CD4-positive, alpha-beta memory T cell (primary cell): ENCODE measurements at regions not wholly inside any gene's neighbourhood (a gene's known extent, or its start where the extent isn't known, plus 50 kb on each side); places are given as distances from the start of the nearest gene placed in this dataset.
"Not testable (repeated sequence)": the region's sequence is repeated elsewhere in the genome, so short reads cannot be mapped to it uniquely, and the experiment has no call there.

Experiments
- CTCF ChIA-PET: fragments of 350-600 bp; sonication (Branson Sonifier 250); formaldehyde crosslinking; loops from one replicate; lab custom pipeline; 2021; ENCODE audit warnings: inconsistent platforms; ENCODE audit not compliant: partially characterized antibody; lab: Charles Lee
- POLR2A ChIA-PET: fragments of 350-600 bp; sonication (Branson Sonifier 250); formaldehyde crosslinking; loops from one replicate; lab custom pipeline; 2021; ENCODE audit not compliant: partially characterized antibody; lab: Charles Lee
- DNase-seq, 5 donors: peaks; one replicate each; pipeline versions ENCODE4 v3.0.0 to v3.0.0-alpha.2; 2020 to 2022; ENCODE audit warnings: mixed read lengths in 1 of 5
- H3K27ac ChIP-seq: one replicate; pipeline ENCODE4 v1.7.0; 2013; ENCODE audit warnings: low read depth, low read length
- H3K27me3 ChIP-seq: 2 replicates; pipeline ENCODE4 v1.7.0; 2013; ENCODE audit warnings: mild to moderate bottlenecking, low read length, moderate library complexity; ENCODE audit not compliant: insufficient read depth
- H3K36me3 ChIP-seq: 2 replicates; pipeline ENCODE4 v1.7.0; 2013; ENCODE audit warnings: mild to moderate bottlenecking, low read length, moderate library complexity; ENCODE audit not compliant: insufficient read depth
- H3K4me1 ChIP-seq: 2 replicates; pipeline ENCODE4 v1.7.0; 2013; ENCODE audit warnings: mild to moderate bottlenecking, low read length, moderate library complexity; ENCODE audit not compliant: insufficient read depth
- H3K4me3 ChIP-seq, 2 donors: one replicate each; pipeline ENCODE4 v1.7.0; 2013; ENCODE audit warnings: low read length in 2 of 2, mild to moderate bottlenecking in 1 of 2
- H3K9me3 ChIP-seq, 2 donors: one replicate each; pipeline ENCODE4 v1.7.0; 2013; ENCODE audit warnings: low read length in 2 of 2, control low read depth in 1 of 2; ENCODE audit not compliant: control insufficient read depth in 1 of 2
- H3K27ac Mint-ChIP-seq, 7 donors: one replicate each; pipeline ENCODE4 v1.8.0; 2020 to 2021; ENCODE audit warnings: mixed read lengths in 7 of 7, mild to moderate bottlenecking in 6 of 7, inconsistent platforms in 3 of 7, moderate library complexity in 3 of 7
- H3K27me3 Mint-ChIP-seq, 2 donors: one replicate each; pipeline ENCODE4 v1.8.0; 2020 to 2021; ENCODE audit warnings: mixed read lengths in 2 of 2
- H3K36me3 Mint-ChIP-seq, 2 donors: one replicate each; pipeline ENCODE4 v1.8.0; 2020 to 2021; ENCODE audit warnings: mixed read lengths in 2 of 2, inconsistent platforms in 1 of 2, mild to moderate bottlenecking in 1 of 2
- H3K4me1 Mint-ChIP-seq, 4 donors: one replicate each; pipeline ENCODE4 v1.8.0; 2020 to 2021; ENCODE audit warnings: mixed read lengths in 4 of 4, mild to moderate bottlenecking in 1 of 4
- H3K4me3 Mint-ChIP-seq, 8 donors: one replicate each; pipeline ENCODE4 v1.8.0; 2020 to 2021; ENCODE audit warnings: mixed read lengths in 8 of 8, mild to moderate bottlenecking in 7 of 8, moderate library complexity in 6 of 8, inconsistent platforms in 3 of 8
- H3K9me3 Mint-ChIP-seq, 8 donors: one replicate each; pipeline ENCODE4 v1.8.0; 2020 to 2021; ENCODE audit warnings: mixed read lengths in 8 of 8, mild to moderate bottlenecking in 5 of 8, inconsistent platforms in 3 of 8, moderate library complexity in 1 of 8
- intact Hi-C: fragments of 100-400 bp; cut with micrococcal nuclease; formaldehyde crosslinking; loops from one replicate; pipeline ENCODE4 v1.15.1; 2023

DNA sequence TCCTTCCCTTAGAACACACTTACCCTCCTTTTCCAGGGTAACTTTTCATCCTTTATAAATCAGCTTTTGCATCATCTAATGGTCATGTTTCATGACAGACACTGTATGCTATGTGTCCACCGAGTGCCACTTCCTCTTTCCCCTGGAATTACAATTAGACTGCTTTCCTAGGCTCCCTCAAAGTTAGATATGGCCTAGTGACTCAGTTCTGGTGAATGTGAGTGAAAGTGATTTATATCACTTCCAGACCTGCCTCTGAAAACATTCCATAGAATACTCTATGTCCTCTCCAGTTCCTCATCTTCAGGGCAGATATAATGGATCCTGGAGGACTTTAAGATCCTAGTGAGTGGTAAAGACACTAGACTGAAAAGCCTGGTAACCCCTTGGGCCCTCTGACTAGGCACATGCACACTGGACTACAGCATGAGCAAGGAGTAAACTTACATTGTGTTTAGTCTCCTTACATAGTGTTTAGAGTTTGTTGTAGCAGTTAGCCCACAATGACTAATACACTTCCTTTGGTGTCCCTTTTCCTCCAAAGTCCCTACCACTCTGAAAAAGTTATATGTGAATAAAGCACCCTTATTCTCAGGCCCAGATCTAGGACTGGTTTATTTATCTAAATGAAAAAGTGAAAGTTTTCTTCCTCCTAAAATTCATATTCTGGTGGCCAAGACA, 59.3 kb downstream of the GPR88 start:
- Mint-ChIP-seq H3K9me3 (peaks cover 6 to 38% (median 28%) of the 10 kb centered on the region in 8 donors), H3K4me3 (no peak overlapping the region), H3K36me3 (peaks cover 0 to 6% of the 10 kb centered on the region in 2 donors), H3K27me3 (peaks cover 1 to 4% of the 10 kb centered on the region in 2 donors), H3K4me1 (no peaks in the 10 kb centered on the region), H3K27ac (no peak overlapping the region)
- Histone ChIP-seq H3K4me3 (no peak overlapping the region), H3K9me3 (no peaks in the 10 kb centered on the region), H3K36me3 (no peaks in the 10 kb centered on the region), H3K27me3 (no peaks in the 10 kb centered on the region), H3K4me1 (no peaks in the 10 kb centered on the region), H3K27ac (no peak overlapping the region)
- ChIA-PET POLR2A (no interaction called here), CTCF (no interaction called here)
- intact Hi-C loops = no loop called here
- no peak for DNase-seq

DNA sequence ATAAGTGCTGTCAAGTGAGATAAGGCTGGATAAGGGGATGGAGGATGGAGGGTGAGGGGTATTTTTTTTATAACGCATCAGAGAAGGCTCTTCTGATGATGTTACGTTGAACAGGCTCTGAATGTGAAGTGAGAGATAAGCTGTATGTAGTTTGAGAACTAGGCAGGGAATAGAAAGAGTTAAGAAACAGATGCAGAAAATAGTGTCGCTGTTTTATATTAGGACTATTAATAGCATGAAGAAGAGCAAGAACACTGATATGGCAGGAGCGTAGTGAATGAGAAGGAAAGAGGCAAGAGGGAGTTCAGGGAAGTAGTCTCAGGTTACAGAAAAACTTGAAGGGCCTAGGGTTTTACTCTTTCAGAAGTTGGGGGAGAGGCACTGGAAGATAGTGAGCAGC, 59.8 kb downstream of the GPR88 start:
- intact Hi-C loops = no loop called here
- Mint-ChIP-seq H3K4me3 (no peak overlapping the region), H3K4me1 (no peaks in the 10 kb centered on the region), H3K9me3 (peaks cover 6 to 44% (median 33%) of the 10 kb centered on the region in 8 donors), H3K36me3 (peaks cover 3 to 8% of the 10 kb centered on the region in 2 donors), H3K27ac (no peak overlapping the region), H3K27me3 (peaks cover 2 to 4% of the 10 kb centered on the region in 2 donors)
- H3K4me3 ChIP-seq = no peak overlapping the region
- no peaks in the 10 kb centered on the region for H3K9me3 ChIP-seq
- no peak for DNase-seq
- H3K36me3 ChIP-seq = no peaks in the 10 kb centered on the region
- H3K27me3 ChIP-seq = no peaks in the 10 kb centered on the region
- H3K27ac ChIP-seq = no peak overlapping the region
- no peaks in the 10 kb centered on the region for H3K4me1 ChIP-seq
- POLR2A ChIA-PET = no interaction called here
- CTCF ChIA-PET = no interaction called here

DNA sequence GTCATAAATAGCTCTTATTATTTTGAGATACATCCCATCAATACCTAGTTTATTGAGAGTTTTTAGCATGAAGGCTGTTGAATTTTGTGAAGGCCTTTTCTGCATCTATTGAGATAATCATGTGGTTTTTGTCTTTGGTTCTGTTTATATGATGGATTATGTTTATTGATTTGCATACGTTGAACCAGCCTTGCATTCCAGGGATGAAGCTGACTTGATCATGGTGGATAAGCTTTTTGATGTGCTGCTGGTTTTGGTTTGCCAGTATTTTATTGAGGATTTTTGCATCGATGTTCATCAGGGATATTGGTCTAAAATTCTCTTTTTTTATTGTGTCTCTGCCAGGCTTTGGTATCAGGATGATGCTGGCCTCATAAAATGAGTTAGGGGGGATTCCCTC, 62.4 kb downstream of the GPR88 start:
- H3K9me3 ChIP-seq, H3K27me3 ChIP-seq, POLR2A ChIA-PET, H3K27ac ChIP-seq, CTCF ChIA-PET, H3K27ac Mint-ChIP-seq, H3K4me3 ChIP-seq, intact Hi-C loops, H3K4me1 ChIP-seq, H3K4me3 Mint-ChIP-seq, H3K4me1 Mint-ChIP-seq, H3K36me3 Mint-ChIP-seq, DNase-seq, H3K36me3 ChIP-seq: not testable (repeated sequence)
- Mint-ChIP-seq H3K27me3 (peaks cover 8 to 10% of the 10 kb centered on the region in 2 donors), H3K9me3 (peaks cover 6 to 60% (median 36%) of the 10 kb centered on the region in 8 donors)

GRCh38 chr1:100602028-100602427, 64.1 kb downstream of the GPR88 start:
- CTCF ChIA-PET, H3K4me3 ChIP-seq, H3K4me3 Mint-ChIP-seq, H3K36me3 ChIP-seq, H3K4me1 ChIP-seq, H3K27me3 ChIP-seq, H3K27ac Mint-ChIP-seq, H3K4me1 Mint-ChIP-seq, H3K36me3 Mint-ChIP-seq, H3K9me3 ChIP-seq, POLR2A ChIA-PET, intact Hi-C loops, DNase-seq, H3K27ac ChIP-seq: not testable (repeated sequence)
- Mint-ChIP-seq H3K9me3 (peaks cover 6 to 55% (median 33%) of the 10 kb centered on the region in 8 donors), H3K27me3 (peaks cover 16 to 18% of the 10 kb centered on the region in 2 donors)

GRCh38 chr1:100604372-100604771, 66.4 kb downstream of the GPR88 start:
- no peaks in the 10 kb centered on the region for H3K27me3 ChIP-seq
- no peaks in the 10 kb centered on the region for H3K36me3 ChIP-seq
- peaks cover 16 to 18% of the 10 kb centered on the region in 2 donors for H3K27me3 Mint-ChIP-seq
- no peak overlapping the region for H3K4me3 ChIP-seq
- no peaks in the 10 kb centered on the region for H3K4me1 ChIP-seq
- no peak overlapping the region for H3K4me3 Mint-ChIP-seq
- no peak for DNase-seq
- no peak overlapping the region for H3K27ac ChIP-seq
- no peak overlapping the region for H3K27ac Mint-ChIP-seq
- H3K4me1 Mint-ChIP-seq = no peaks in the 10 kb centered on the region
- ChIA-PET POLR2A (no interaction called here), CTCF (no interaction called here)
- no peaks in the 10 kb centered on the region for H3K9me3 ChIP-seq
- H3K9me3 Mint-ChIP-seq = peaks cover 6 to 47% (median 32%) of the 10 kb centered on the region in 8 donors
- peaks cover 5 to 9% of the 10 kb centered on the region in 2 donors for H3K36me3 Mint-ChIP-seq
- intact Hi-C loops = no loop called here

DNA sequence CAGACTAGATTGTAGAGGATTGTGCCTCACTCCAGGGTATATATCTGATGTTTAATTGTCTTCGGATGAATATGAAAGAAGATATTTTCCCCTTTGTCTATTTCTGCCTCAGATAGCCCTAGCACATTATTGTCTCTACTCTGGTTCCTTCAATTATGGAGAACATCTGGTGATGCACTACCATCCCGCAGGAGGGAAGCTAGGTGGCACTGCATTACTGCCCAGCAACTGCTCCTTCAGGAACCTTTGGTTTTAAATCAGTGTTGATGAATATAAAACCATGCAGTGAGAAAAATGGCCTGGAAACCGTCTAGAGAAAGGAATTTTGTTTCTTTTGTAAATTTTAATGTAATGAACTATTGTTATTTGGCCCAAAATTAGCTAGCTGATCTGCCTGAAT, 68.5 kb downstream of the GPR88 start:
- Histone ChIP-seq H3K4me1 (no peaks in the 10 kb centered on the region), H3K27ac (no peak overlapping the region), H3K9me3 (no peaks in the 10 kb centered on the region), H3K27me3 (no peaks in the 10 kb centered on the region), H3K4me3 (no peak overlapping the region), H3K36me3 (no peaks in the 10 kb centered on the region)
- H3K4me3 Mint-ChIP-seq = no peak overlapping the region
- intact Hi-C loops = no loop called here
- no peak for DNase-seq
- H3K9me3 Mint-ChIP-seq = peaks cover 3 to 29% (median 18%) of the 10 kb centered on the region in 8 donors
- H3K4me1 Mint-ChIP-seq = no peaks in the 10 kb centered on the region
- H3K36me3 Mint-ChIP-seq = peaks cover 4 to 5% of the 10 kb centered on the region in 2 donors
- POLR2A ChIA-PET = no interaction called here
- peaks cover 16 to 18% of the 10 kb centered on the region in 2 donors for H3K27me3 Mint-ChIP-seq
- CTCF ChIA-PET = no interaction called here
- no peak overlapping the region for H3K27ac Mint-ChIP-seq

- Histone ChIP-seq H3K9me3 (no peaks in the 10 kb centered on the region), H3K4me3 (no peak overlapping the region), H3K4me1 (no peaks in the 10 kb centered on the region), H3K27ac (no peak overlapping the region), H3K27me3 (no peaks in the 10 kb centered on the region), H3K36me3 (no peaks in the 10 kb centered on the region)
- ChIA-PET CTCF (no interaction called here), POLR2A (no interaction called here)
- Mint-ChIP-seq H3K27me3 (peaks cover 16 to 18% of the 10 kb centered on the region in 2 donors), H3K27ac (no peak overlapping the region), H3K36me3 (peaks cover 2 to 3% of the 10 kb centered on the region in 2 donors), H3K9me3 (peaks cover 0 to 17% (median 9%) of the 10 kb centered on the region in 8 donors), H3K4me3 (no peak overlapping the region), H3K4me1 (no peaks in the 10 kb centered on the region)
- intact Hi-C loops = no loop called here
- DNase-seq = no peak
These were observed 69.8 kb downstream of the GPR88 start for GRCh38 chr1:100607628-100608240.
